Mesendoderm (in vitro differentiated cells): ENCODE measurements at regions not wholly inside any gene's neighbourhood (a gene's known extent, or its start where the extent isn't known, plus 50 kb on each side); places are given as distances from the start of the nearest gene placed in this dataset.

Source experiments
- DNase-seq: peaks from one replicate; pipeline ENCODE4 v3.0.0; 2013
- H2AK5ac ChIP-seq: 2 replicates; pipeline ENCODE4 v1.6.1; 2013; ENCODE audit warnings: low read length, inconsistent platforms
- H2BK120ac ChIP-seq: 2 replicates; pipeline ENCODE4 v1.6.1; 2013; ENCODE audit warnings: low read depth, mild to moderate bottlenecking, low read length, moderate library complexity, mixed read lengths
- H2BK15ac ChIP-seq: replicated peaks from 2 replicates; pipeline ENCODE4 v1.6.1; 2013; ENCODE audit warnings: low read depth, mild to moderate bottlenecking, moderate library complexity
- H2BK5ac ChIP-seq: 2 replicates; pipeline ENCODE4 v1.6.1; 2013; ENCODE audit warnings: low read length, inconsistent platforms
- H3K18ac ChIP-seq: 2 replicates; pipeline ENCODE4 v1.6.1; 2013; ENCODE audit warnings: mild to moderate bottlenecking, low read length, mixed read lengths
- H3K23ac ChIP-seq: one replicate; pipeline ENCODE4 v1.6.1; 2013; ENCODE audit warnings: low read length
- H3K27ac ChIP-seq: 2 replicates; pipeline ENCODE4 v1.5.1; 2013; ENCODE audit warnings: low read depth, mild to moderate bottlenecking, inconsistent platforms, low read length, moderate library complexity
- H3K27me3 ChIP-seq: 2 replicates; pipeline ENCODE4 v1.6.1; 2013; ENCODE audit warnings: low read length, control low read depth, mild to moderate bottlenecking, inconsistent platforms; ENCODE audit not compliant: insufficient read depth, poor library complexity
- H3K36me3 ChIP-seq: 2 replicates; pipeline ENCODE4 v1.6.1; 2013; ENCODE audit warnings: low read length, inconsistent platforms; ENCODE audit not compliant: control insufficient read depth, insufficient read depth
- H3K4ac ChIP-seq: one replicate; pipeline ENCODE4 v1.6.1; 2013; ENCODE audit warnings: low read depth, mild to moderate bottlenecking, low read length, moderate library complexity
- H3K4me1 ChIP-seq: 2 replicates; pipeline ENCODE4 v1.6.1; 2013; ENCODE audit warnings: low read depth, low read length, inconsistent platforms; ENCODE audit not compliant: control insufficient read depth
- H3K4me2 ChIP-seq: 2 replicates; pipeline ENCODE4 v1.6.1; 2013; ENCODE audit warnings: low read length
- H3K4me3 ChIP-seq: 2 replicates; pipeline ENCODE4 v1.5.1; 2013; ENCODE audit warnings: mild to moderate bottlenecking, low read length
- H3K56ac ChIP-seq: one replicate; pipeline ENCODE4 v1.6.1; 2013; ENCODE audit warnings: low read length
- H3K79me1 ChIP-seq: 2 replicates; pipeline ENCODE4 v1.6.1; 2013; ENCODE audit warnings: low read length, inconsistent platforms
- H3K79me2 ChIP-seq: 2 replicates; pipeline ENCODE4 v1.6.1; 2013; ENCODE audit warnings: mild to moderate bottlenecking, low read length; ENCODE audit not compliant: control insufficient read depth, insufficient read depth
- H3K9ac ChIP-seq: 2 replicates; pipeline ENCODE4 v1.6.1; 2013; ENCODE audit warnings: low read length, inconsistent platforms
- H4K5ac ChIP-seq: one replicate; pipeline ENCODE4 v1.6.1; 2013; ENCODE audit warnings: low read length
- H4K8ac ChIP-seq: one replicate; pipeline ENCODE4 v1.6.1; 2013; ENCODE audit warnings: low read depth, mild to moderate bottlenecking, control low read depth, low read length, moderate library complexity
- WGBS: extraction: QIAGEN DNeasy Blood & Tissue Kit; methylation state at CpG from one replicate; pipeline ENCODE4 v1.1.7; 2013; ENCODE audit warnings: low lambda C conversion rate, missing lambda C conversion rate; ENCODE audit not compliant: insufficient coverage; ENCODE audit errors: extremely low coverage; 5-methylcytosine and 5-hydroxymethylcytosine counted together

DNA sequence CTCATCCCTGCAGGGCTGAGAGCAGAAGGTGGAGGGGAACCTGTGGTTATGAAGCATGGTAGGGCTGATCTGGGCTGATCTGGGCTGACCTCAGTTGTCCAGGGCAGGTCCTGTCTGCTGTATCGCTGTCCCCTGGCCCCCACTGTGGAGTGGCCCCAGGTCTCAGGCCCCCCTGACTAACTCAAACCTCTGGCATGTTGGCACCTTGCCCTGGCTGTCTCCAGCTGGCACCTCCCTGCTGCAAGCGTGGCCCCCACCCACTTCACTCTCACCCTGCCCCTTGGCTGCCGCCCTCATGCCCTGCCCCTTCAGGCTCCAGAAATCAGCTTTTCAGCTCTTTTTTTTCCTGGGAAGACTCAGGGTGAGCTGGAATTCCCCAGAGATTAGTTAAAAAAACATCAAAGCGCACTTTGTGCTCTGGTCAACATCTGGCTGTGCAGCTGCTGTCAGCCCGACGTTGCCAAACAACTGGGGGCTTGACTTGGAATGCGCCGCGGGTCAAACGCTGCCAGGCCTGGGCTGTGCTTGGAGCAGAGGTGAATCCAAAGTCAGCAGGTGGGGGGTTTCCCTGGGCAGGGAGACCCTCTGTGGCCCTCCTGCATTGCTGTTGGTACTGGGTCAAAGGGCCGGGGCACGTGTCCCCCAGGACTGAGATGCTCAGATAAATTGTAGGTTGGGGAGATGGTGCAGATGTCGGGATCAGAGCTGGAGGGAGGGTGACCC is 173.8 kb upstream of the HDAC4 start:
- H2AK5ac ChIP-seq = no peak overlapping the region
- no peak overlapping the region for H3K27ac ChIP-seq
- H4K8ac ChIP-seq = no peak overlapping the region
- no peak overlapping the region for H3K9ac ChIP-seq
- H3K36me3 ChIP-seq = no peaks in the 10 kb centered on the region
- no peak overlapping the region for H3K4me3 ChIP-seq
- H2BK5ac ChIP-seq = no peak overlapping the region
- H3K18ac ChIP-seq = no peak overlapping the region
- H3K4me1 ChIP-seq = no peaks in the 10 kb centered on the region
- H3K4me2 ChIP-seq = no peak overlapping the region
- no peaks in the 10 kb centered on the region for H3K79me1 ChIP-seq
- DNase-seq = no peak
- no peak overlapping the region for H4K5ac ChIP-seq
- H3K56ac ChIP-seq = no peak overlapping the region
- H2BK15ac ChIP-seq = no peak overlapping the region
- no peaks in the 10 kb centered on the region for H3K27me3 ChIP-seq
- WGBS = no CpG with 5 or more reads among the region's 13 CpGs
- no peak overlapping the region for H3K23ac ChIP-seq
- H2BK120ac ChIP-seq = no peak overlapping the region
- no peak overlapping the region for H3K4ac ChIP-seq
- H3K79me2 ChIP-seq = no peaks in the 10 kb centered on the region

- no CpG with 5 or more reads among the region's 5 CpGs for WGBS
- no peaks in the 10 kb centered on the region for H3K27me3 ChIP-seq
These were observed 173.2 kb upstream of the HDAC4 start for GRCh38 chr2:239574054-239574433.

GRCh38 chr2:239570971-239571520 is 170.2 kb upstream of the HDAC4 start:
- DNase-seq = no peak
- Histone ChIP-seq H3K27me3 (no peaks in the 10 kb centered on the region), H2AK5ac (no peak overlapping the region), H4K5ac (no peak overlapping the region), H3K9ac (no peak overlapping the region), H3K4me2 (no peak overlapping the region), H3K27ac (no peak overlapping the region), H3K56ac (no peak overlapping the region), H4K8ac (no peak overlapping the region), H2BK120ac (no peak overlapping the region), H3K36me3 (no peaks in the 10 kb centered on the region), H3K79me1 (no peaks in the 10 kb centered on the region), H2BK15ac (no peak overlapping the region), H3K4ac (no peak overlapping the region), H3K23ac (no peak overlapping the region), H3K4me1 (no peaks in the 10 kb centered on the region), H2BK5ac (no peak overlapping the region), H3K4me3 (no peak overlapping the region), H3K18ac (no peak overlapping the region), H3K79me2 (no peaks in the 10 kb centered on the region)
- WGBS = no CpG with 5 or more reads among the region's 6 CpGs

More at GRCh38 chr2:239574054-239574433, 173.2 kb upstream of the HDAC4 start:
- H2BK120ac ChIP-seq = no peak overlapping the region
- no peak for DNase-seq
- H2BK15ac ChIP-seq = no peak overlapping the region
- no peak overlapping the region for H3K27ac ChIP-seq
- no peak overlapping the region for H2BK5ac ChIP-seq
- no peak overlapping the region for H3K9ac ChIP-seq
- H3K36me3 ChIP-seq = no peaks in the 10 kb centered on the region
- no peaks in the 10 kb centered on the region for H3K4me1 ChIP-seq
- H4K8ac ChIP-seq = no peak overlapping the region
- no peak overlapping the region for H3K4me3 ChIP-seq
- no peak overlapping the region for H3K23ac ChIP-seq
- no peak overlapping the region for H3K56ac ChIP-seq
- no peak overlapping the region for H4K5ac ChIP-seq
- no peak overlapping the region for H3K4ac ChIP-seq
- no peaks in the 10 kb centered on the region for H3K79me1 ChIP-seq
- H3K4me2 ChIP-seq = no peak overlapping the region
- H3K18ac ChIP-seq = no peak overlapping the region
- no peaks in the 10 kb centered on the region for H3K79me2 ChIP-seq
- no peak overlapping the region for H2AK5ac ChIP-seq

GRCh38 chr2:239570216-239570925 is 169.6 kb upstream of the HDAC4 start:
- H4K5ac ChIP-seq = no peak overlapping the region
- H3K79me2 ChIP-seq = no peaks in the 10 kb centered on the region
- H2AK5ac ChIP-seq = no peak overlapping the region
- no peak overlapping the region for H3K18ac ChIP-seq
- H3K23ac ChIP-seq = no peak overlapping the region
- H3K27ac ChIP-seq = no peak overlapping the region
- H3K9ac ChIP-seq = no peak overlapping the region
- DNase-seq = no peak
- H2BK15ac ChIP-seq = no peak overlapping the region
- H3K4me2 ChIP-seq = no peak overlapping the region
- no peaks in the 10 kb centered on the region for H3K27me3 ChIP-seq
- no peak overlapping the region for H3K56ac ChIP-seq
- no peaks in the 10 kb centered on the region for H3K79me1 ChIP-seq
- no peak overlapping the region for H3K4ac ChIP-seq
- no CpG with 5 or more reads among the region's 15 CpGs for WGBS
- H3K36me3 ChIP-seq = no peaks in the 10 kb centered on the region
- H3K4me1 ChIP-seq = no peaks in the 10 kb centered on the region
- no peak overlapping the region for H2BK120ac ChIP-seq
- H2BK5ac ChIP-seq = no peak overlapping the region
- H3K4me3 ChIP-seq = no peak overlapping the region
- H4K8ac ChIP-seq = no peak overlapping the region

DNA sequence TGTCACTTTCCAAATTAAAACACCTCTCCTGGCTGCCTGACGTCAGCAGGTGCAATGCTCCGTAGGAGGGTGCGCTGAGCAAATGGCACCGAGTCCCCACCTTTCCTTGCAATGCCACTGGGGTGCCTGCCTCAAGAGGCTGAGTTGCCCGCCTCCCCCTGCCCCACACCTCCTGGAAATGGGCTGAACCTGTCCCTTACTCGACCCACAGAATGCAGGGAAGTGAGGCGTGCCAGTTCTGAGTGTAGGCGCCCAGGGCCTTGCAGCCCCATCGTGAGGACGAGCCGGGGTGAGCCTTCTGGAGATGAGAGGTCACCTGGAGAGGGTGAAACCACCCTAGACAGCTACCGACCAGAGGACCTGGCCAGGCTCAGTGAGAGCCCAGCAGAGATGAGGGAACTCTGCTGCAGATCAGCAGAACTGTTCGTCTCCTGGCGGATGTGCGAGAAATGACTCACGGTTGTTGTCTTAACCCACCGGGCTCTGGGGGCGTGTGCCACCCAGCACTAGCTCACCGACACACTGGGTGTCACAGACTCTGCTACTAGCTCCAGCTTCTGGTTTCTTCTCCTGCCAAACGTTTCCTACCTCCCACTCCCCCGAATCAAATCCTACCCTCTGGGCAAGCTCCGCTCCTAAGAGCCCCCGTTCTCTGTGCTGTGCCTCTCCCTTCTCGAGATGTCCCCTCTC is 168.7 kb upstream of the HDAC4 start:
- Histone ChIP-seq H3K56ac (no peak overlapping the region), H4K8ac (no peak overlapping the region), H3K27ac (no peak overlapping the region), H3K23ac (no peak overlapping the region), H3K18ac (no peak overlapping the region), H3K4ac (no peak overlapping the region), H4K5ac (no peak overlapping the region), H2AK5ac (no peak overlapping the region), H3K27me3 (no peaks in the 10 kb centered on the region), H3K9ac (no peak overlapping the region), H3K79me1 (no peaks in the 10 kb centered on the region), H2BK15ac (no peak overlapping the region), H3K36me3 (no peaks in the 10 kb centered on the region), H2BK5ac (no peak overlapping the region), H3K4me3 (no peak overlapping the region), H3K4me2 (no peak overlapping the region), H3K79me2 (no peaks in the 10 kb centered on the region), H2BK120ac (no peak overlapping the region), H3K4me1 (no peaks in the 10 kb centered on the region)
- DNase-seq = no peak
- WGBS = no CpG with 5 or more reads among the region's 24 CpGs
